HG03097 (cell line): ENCODE measurements at regions not wholly inside any gene's neighbourhood (a gene's known extent, or its start where the extent isn't known, plus 50 kb on each side); places are given as distances from the start of the nearest gene placed in this dataset.
"Not testable (repeated sequence)": the region's sequence is repeated elsewhere in the genome, so short reads cannot be mapped to it uniquely, and the experiment has no call there.

Experiments
- ATAC-seq: cut with Tn5 transposase; IDR thresholded peaks from one replicate; pipeline ENCODE4 v1.9.1; 2021; ENCODE audit not compliant: unreplicated experiment, low FRiP score

DNA sequence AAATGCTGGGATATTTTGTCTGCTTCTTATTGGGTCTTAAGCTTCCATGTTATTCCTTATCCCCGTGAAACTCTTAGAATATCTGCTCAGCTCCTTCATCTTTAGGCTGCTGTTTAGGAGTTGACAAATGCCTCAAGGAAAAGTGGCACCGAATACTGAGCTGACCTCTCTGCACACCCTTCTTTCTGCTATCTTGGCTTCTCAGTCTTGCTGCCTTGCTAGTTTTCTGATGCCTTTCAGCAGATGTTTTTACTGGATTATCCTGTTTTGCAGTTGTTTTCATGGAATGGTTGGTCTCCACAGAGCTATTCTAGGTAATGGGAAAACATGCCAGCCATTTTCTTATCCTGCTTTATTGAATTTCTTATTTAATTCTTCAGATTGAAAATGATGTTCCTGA is 86.3 kb downstream of the GYPE start:
- no peak for ATAC-seq

GRCh38 chr4:143817866-143818265 is 87.5 kb downstream of the GYPE start:
- ATAC-seq = not testable (repeated sequence)

- ATAC-seq = not testable (repeated sequence)
These were observed 90.0 kb downstream of the GYPE start for GRCh38 chr4:143815375-143815774.

DNA sequence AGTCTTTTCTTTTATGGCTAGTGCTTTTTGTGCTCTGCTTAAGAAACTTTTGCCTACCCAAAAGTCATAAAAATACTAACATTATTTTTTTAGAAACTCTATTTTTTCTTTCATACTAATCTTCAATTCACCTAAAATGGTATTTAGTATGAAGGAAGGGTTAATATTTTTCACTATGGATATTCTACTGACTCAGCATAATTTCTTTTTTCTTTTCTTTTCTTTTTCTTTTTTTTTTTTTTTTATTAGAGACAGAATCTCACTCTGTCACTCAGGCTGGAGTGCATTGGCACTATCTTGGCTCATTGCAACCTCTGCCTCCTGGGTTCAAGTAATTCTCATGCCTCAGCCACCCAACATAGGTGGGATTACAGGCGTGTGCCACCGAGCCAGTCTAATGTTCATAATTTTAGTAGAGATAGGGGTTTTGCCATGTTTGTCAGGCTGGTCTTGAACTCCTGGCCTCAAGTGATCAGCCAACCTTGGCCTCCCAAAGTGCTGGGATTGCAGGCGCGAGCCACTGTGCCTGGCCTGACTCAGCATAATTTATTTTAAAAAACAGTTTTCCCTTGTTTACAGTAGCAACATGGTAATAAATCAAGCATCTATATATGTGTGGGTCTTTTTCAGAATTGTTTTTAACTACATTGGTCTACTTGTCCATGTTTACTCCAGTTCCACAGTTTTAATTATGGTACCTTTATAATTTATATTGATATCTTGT is 91.8 kb downstream of the GYPE start:
- ATAC-seq = not testable (repeated sequence)

DNA sequence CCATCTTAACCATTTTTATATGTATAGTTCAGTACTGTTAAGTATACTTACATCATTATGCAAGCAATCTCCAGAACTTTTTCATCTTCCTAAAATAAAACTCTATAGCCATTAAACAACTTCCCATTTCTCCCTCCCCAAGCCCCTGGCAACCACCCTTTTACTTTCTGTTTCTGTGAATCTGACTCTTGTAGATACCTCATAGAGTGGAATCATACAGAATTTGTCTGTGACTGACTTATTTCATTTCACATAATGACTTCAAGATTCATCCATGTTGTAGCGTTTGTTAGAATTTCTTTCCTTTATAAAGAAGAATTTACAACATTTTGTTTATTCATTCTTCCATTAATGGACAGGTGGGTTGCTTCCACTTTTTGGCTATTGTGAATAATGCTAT is 91.2 kb upstream of the FREM3 start:
- not testable (repeated sequence) for ATAC-seq

- not testable (repeated sequence) for ATAC-seq
These were observed 90.0 kb upstream of the FREM3 start for GRCh38 chr4:143790425-143790824.

DNA sequence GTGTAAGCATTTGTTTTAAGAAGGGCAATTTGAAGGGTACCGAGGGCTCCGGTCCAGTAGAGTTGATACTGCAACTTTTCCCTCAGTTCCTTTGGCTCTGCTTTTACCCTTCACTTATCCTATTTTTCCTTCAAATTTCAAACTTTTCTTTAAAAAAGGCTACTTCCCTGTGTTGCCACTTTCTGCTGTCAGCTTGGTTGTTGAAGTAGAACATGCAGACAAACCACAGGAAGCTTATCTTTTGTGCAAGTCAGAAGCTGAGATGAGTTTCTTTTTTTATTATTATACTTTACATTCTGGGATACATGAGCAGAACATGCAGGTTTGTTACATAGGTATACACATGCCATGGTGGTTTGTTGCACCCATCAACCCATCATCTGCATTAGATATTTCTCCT is 89.1 kb upstream of the FREM3 start:
- not testable (repeated sequence) for ATAC-seq

GRCh38 chr4:143784567-143784966 is 84.1 kb upstream of the FREM3 start:
- ATAC-seq = no peak

DNA sequence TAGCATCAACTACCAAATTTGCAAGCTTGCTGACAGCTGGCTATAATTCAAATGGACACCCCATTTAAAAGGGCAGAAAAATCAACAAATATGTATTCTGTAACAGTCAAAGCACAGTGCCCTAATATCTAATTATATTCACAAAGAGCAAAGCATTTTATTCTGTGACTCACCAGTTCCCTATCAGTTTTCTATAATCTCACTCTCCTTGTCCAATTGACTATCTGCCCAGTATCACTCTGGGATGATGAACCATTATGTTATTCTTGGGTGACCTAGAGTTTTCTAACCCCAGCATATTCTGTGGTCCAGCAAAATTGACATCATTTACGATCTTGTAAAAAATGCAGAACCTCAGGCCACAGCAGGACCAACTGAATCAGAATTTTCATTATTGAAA is 82.0 kb upstream of the FREM3 start:
- ATAC-seq = no peak

GRCh38 chr4:143773998-143774895 is 73.8 kb upstream of the FREM3 start:
- ATAC-seq = peak; percentile 100

GRCh38 chr4:143771269-143771668 is 70.8 kb upstream of the FREM3 start:
- no peak for ATAC-seq

GRCh38 chr4:143768007-143768591 is 67.6 kb upstream of the FREM3 start:
- no peak for ATAC-seq

DNA sequence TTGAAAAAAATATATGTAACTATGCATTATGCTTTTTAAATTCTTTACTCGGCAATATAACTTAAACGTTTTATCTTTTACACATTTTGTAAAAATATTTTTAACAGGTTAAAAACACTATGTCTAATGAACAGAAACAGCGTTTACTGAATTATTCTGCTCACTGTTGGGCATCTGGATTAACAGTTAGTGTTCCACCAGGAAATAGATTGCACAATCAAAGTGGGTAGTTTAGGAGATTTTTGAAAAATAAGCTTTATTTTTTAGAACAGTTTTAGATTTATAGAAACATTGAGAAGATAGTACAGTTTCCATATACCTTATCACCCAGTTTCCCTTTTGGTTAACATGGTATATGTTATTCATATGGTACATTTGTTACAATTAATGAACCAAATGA is 63.1 kb upstream of the FREM3 start:
- ATAC-seq = no peak

- no peak for ATAC-seq
These were observed 62.0 kb upstream of the FREM3 start for GRCh38 chr4:143762511-143762910.
